Stomach (tissue), 8 donors: ENCODE measurements at regions not wholly inside any gene's neighbourhood (a gene's known extent, or its start where the extent isn't known, plus 50 kb on each side); places are given as distances from the start of the nearest gene placed in this dataset.

ENCODE experiments used
- DNase-seq, 2 donors: peaks; one replicate each; pipeline versions ENCODE4 v3.0.0 to v3.0.0-alpha.2; 2013 to 2019
- H3K27ac ChIP-seq, 5 donors: fragments of 200-600 bp in 4 of 5; sonication (generic) in 4 of 5; one replicate each; pipeline ENCODE4 v1.5.1; 2013 to 2019; ENCODE audit warnings: mild to moderate bottlenecking in 1 of 5, moderate library complexity in 1 of 5
- H3K27me3 ChIP-seq, 3 donors: fragments of 200-600 bp; sonication (generic); one replicate each; pipeline ENCODE4 v1.5.1; 2017 to 2019; ENCODE audit warnings: mixed run types in 1 of 3
- H3K36me3 ChIP-seq, 4 donors: fragments of 200-600 bp; sonication (generic); 1 replicate in 3 of 4; 2 replicates in 1 of 4; pipeline ENCODE4 v1.5.1; 2016 to 2019
- H3K4me1 ChIP-seq, 4 donors: fragments of 200-600 bp; sonication (generic); one replicate each; pipeline ENCODE4 v1.5.1; 2016 to 2019
- H3K4me3 ChIP-seq, 4 donors: fragments of 200-600 bp; sonication (generic) in 3 of 4; one replicate each; pipeline ENCODE4 v1.5.1; 2016 to 2019; ENCODE audit warnings: mild to moderate bottlenecking in 1 of 4
- H3K9me3 ChIP-seq, 4 donors: fragments of 200-600 bp; sonication (generic); one replicate each; pipeline ENCODE4 v1.5.1; 2016 to 2019
- EP300 ChIP-seq: sonication (generic); formaldehyde crosslinking; IDR thresholded peaks from one replicate; pipeline ENCODE4 v1.6.1; 2017; ENCODE audit warnings: antibody characterized with exemption
- POLR2A ChIP-seq, 4 donors: fragments of 450-650 bp; IDR thresholded peaks; one replicate each; pipeline ENCODE4 v1.6.1; 2016; ENCODE audit warnings: antibody characterized with exemption in 4 of 4, control low read depth in 2 of 4, mild to moderate bottlenecking in 1 of 4, moderate library complexity in 1 of 4
- POLR2AphosphoS5 ChIP-seq, 3 donors: sonication (generic); formaldehyde crosslinking; IDR thresholded peaks; one replicate each; pipeline ENCODE4 v1.6.1; 2016; ENCODE audit warnings: antibody characterized with exemption in 3 of 3
- WGBS, 5 donors: extraction: QIAGEN DNeasy Blood & Tissue Kit in 3 of 5; methylation state at CpG; one replicate each; pipeline versions ENCODE4 v1.1.5 to v1.1.7; 2013 to 2018; 5-methylcytosine and 5-hydroxymethylcytosine counted together
- intact Hi-C: fragments of 100-400 bp; cut with DNase I; formaldehyde crosslinking; loops from one replicate; pipeline ENCODE4 v1.15.1; 2023; ENCODE audit warnings: low total_unique reads
- TF ChIP-seq, protein P1 (sequence below), 7 experiments: fragments of 450-650 bp in 4 of 7; fragments of 200-600 bp in 3 of 7; sonication (generic) in 3 of 7; IDR thresholded peaks; one replicate each; pipeline ENCODE4 v1.5.1; 2016 to 2019; ENCODE audit warnings: antibody characterized with exemption in 7 of 7, control low read depth in 2 of 7, mild to moderate bottlenecking in 1 of 7
- donor health status: healthy with polysubstance abuse.
- donor health status: Bipolar disorder and iron deficiency.
- donor health status: healthy.

DNA sequence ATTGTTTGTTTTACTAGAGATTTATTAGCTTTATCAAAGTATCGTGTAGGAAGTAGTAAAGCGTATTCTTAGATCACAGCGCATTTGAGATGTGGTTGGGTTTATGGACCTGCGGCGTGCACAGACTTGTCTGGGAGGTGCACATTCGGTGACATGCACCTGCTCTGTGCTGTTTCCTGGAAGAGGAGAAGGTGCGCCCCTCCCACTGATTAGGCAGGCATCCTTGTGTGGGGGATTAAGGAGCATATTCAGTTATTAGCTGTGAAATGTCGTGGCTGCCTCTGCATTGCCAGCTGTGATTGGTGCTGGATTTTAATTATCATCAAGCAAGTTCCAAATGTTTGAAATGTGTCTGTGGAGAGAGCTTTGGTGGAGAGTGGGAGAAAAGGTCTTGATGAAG, 903.8 kb upstream of the RBFOX1 start:
- Histone ChIP-seq H3K27me3 (peaks cover 0 to 4% (median 0%) of the 10 kb centered on the region in 3 donors), H3K27ac (no peak overlapping the region), H3K4me3 (no peak overlapping the region), H3K9me3 (peaks cover 0 to 7% (median 1%) of the 10 kb centered on the region in 4 donors), H3K36me3 (no peaks in the 10 kb centered on the region), H3K4me1 (no peaks in the 10 kb centered on the region)
- TF ChIP-seq EP300 = no peak
- TF ChIP-seq POLR2AphosphoS5 (IDR thresholded peaks at IDR 0.05) = no peak
- TF ChIP-seq, protein P1, sequence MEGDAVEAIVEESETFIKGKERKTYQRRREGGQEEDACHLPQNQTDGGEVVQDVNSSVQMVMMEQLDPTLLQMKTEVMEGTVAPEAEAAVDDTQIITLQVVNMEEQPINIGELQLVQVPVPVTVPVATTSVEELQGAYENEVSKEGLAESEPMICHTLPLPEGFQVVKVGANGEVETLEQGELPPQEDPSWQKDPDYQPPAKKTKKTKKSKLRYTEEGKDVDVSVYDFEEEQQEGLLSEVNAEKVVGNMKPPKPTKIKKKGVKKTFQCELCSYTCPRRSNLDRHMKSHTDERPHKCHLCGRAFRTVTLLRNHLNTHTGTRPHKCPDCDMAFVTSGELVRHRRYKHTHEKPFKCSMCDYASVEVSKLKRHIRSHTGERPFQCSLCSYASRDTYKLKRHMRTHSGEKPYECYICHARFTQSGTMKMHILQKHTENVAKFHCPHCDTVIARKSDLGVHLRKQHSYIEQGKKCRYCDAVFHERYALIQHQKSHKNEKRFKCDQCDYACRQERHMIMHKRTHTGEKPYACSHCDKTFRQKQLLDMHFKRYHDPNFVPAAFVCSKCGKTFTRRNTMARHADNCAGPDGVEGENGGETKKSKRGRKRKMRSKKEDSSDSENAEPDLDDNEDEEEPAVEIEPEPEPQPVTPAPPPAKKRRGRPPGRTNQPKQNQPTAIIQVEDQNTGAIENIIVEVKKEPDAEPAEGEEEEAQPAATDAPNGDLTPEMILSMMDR (IDR thresholded peaks at IDR 0.05) = no peak
- no peak for TF ChIP-seq POLR2A (IDR thresholded peaks at IDR 0.05)
- DNase-seq = no peak
- 67 to 81% (median 79%) methylated on average over 8 of the region's 8 CpGs for WGBS, 5 donors
- intact Hi-C loops = no loop called here

DNA sequence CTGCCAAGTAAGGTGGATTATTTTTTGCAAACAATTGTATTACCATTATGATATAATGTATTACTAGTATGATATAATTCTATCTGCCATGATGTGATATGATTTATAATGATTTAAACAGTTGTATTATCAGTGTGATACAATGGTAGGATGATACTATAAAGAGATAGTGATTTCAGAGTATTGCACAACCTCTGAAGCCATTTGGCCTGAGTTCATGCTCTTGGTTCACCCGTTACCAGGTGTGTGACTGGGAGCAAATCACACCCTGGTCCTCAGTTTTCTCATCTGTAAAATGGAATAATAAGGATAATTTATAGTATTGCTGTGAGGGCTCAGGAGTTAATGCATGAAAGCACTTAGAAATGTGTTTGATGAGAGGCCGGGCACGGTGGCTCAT, 905.0 kb upstream of the RBFOX1 start:
- H3K36me3 ChIP-seq = no peaks in the 10 kb centered on the region
- H3K4me1 ChIP-seq = no peaks in the 10 kb centered on the region
- no peak for DNase-seq
- peaks cover 0 to 19% (median 7%) of the 10 kb centered on the region in 4 donors for H3K9me3 ChIP-seq
- peaks cover 0 to 4% (median 0%) of the 10 kb centered on the region in 3 donors for H3K27me3 ChIP-seq
- intact Hi-C loops = no loop called here
- H3K4me3 ChIP-seq = no peak overlapping the region
- no peak overlapping the region for H3K27ac ChIP-seq
- 83 to 88% (median 86%) methylated on average over 3 of the region's 3 CpGs for whole genome bisulfite sequencing, 5 donors
- TF ChIP-seq POLR2A (IDR thresholded peaks at IDR 0.05) (no peak), EP300 (no peak), POLR2AphosphoS5 (IDR thresholded peaks at IDR 0.05) (no peak)
- TF ChIP-seq, protein P1 (IDR thresholded peaks at IDR 0.05) = no peak

DNA sequence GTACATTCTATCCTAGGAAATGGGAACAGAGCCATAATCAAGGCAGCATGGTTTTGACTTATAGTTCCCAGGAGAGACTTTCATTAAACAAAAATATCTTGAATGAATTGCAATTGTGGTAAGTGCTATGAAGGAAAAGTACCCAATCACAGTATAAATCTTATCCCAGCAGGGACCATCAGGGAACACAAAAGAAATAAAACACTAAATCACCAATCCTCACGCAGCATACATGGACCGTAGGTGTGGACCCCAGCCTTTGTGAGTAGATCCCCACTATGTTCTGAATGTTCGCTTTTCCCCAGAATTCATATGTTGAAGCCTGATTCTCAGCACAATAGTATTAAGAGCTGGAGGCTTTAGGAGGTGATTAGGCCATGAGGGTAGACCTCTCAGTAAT, 925.0 kb upstream of the RBFOX1 start:
- peaks cover 0 to 11% (median 7%) of the 10 kb centered on the region in 4 donors for H3K9me3 ChIP-seq
- H3K4me1 ChIP-seq = no peaks in the 10 kb centered on the region
- H3K27me3 ChIP-seq = no peaks in the 10 kb centered on the region
- intact Hi-C loops = no loop called here
- no peak for DNase-seq
- H3K36me3 ChIP-seq = no peaks in the 10 kb centered on the region
- H3K27ac ChIP-seq = no peak overlapping the region
- 85 to 94% (median 91%) methylated on average over 3 of the region's 3 CpGs for WGBS, 5 donors
- TF ChIP-seq POLR2A (IDR thresholded peaks at IDR 0.05) = no peak
- TF ChIP-seq, protein P1 (IDR thresholded peaks at IDR 0.05) = no peak
- TF ChIP-seq EP300 = no peak
- no peak for TF ChIP-seq POLR2AphosphoS5 (IDR thresholded peaks at IDR 0.05)
- H3K4me3 ChIP-seq = no peak overlapping the region

DNA sequence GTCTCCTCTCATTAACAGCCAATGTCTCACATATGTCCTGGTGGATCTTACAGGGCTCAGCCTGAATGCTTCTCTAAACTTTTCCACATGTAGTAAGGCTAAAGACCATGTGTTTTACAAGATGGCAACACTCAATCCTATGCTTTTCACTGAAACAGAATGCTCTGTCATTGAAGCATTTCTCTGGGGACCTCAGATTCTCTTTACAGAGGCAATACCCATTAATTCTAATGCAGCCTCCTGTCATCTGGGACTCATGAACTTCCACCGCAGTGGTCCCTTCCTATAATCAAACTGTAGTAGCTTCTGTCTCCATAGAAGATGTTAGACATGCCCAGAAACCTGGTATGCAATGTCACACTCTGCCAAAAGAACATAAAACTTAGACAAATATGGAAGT, 926.6 kb upstream of the RBFOX1 start:
- Histone ChIP-seq H3K9me3 (peaks cover 0 to 11% (median 7%) of the 10 kb centered on the region in 4 donors), H3K27ac (no peak overlapping the region), H3K36me3 (no peaks in the 10 kb centered on the region), H3K4me3 (no peak overlapping the region), H3K4me1 (no peaks in the 10 kb centered on the region), H3K27me3 (no peaks in the 10 kb centered on the region)
- DNase-seq = no peak
- TF ChIP-seq POLR2AphosphoS5 (IDR thresholded peaks at IDR 0.05) = no peak
- TF ChIP-seq, protein P1 (IDR thresholded peaks at IDR 0.05) = no peak
- TF ChIP-seq POLR2A (IDR thresholded peaks at IDR 0.05) = no peak
- no peak for TF ChIP-seq EP300
- WGBS, 5 donors = 78 to 95% (median 80%) methylated on average over 1 of the region's 1 CpG
- intact Hi-C loops = no loop called here
